Omental fat pad (tissue), 3 donors: ENCODE measurements at regions not wholly inside any gene's neighbourhood (a gene's known extent, or its start where the extent isn't known, plus 50 kb on each side); places are given as distances from the start of the nearest gene placed in this dataset.
"Not testable (repeated sequence)": the region's sequence is repeated elsewhere in the genome, so short reads cannot be mapped to it uniquely, and the experiment has no call there.

ENCODE experiments used
- ATAC-seq: fragments of 150-250 bp; one replicate; pipeline ENCODE4 v1.9.1; 2016; ENCODE audit warnings: mild to moderate bottlenecking, moderate library complexity; ENCODE audit not compliant: low FRiP score
- DNase-seq: peaks from one replicate; pipeline ENCODE4 v3.0.0-alpha.2; 2019; ENCODE audit warnings: low spot score
- TF ChIP-seq, protein P1 (sequence below), 3 donors: fragments of 450-650 bp; IDR thresholded peaks; one replicate each; pipeline ENCODE4 v1.5.1; 2016 to 2017; ENCODE audit warnings: antibody characterized with exemption in 3 of 3, mild to moderate bottlenecking in 3 of 3, moderate library complexity in 2 of 3

GRCh38 chr12:131327521-131328488 is 374.1 kb downstream of the ADGRD1 start:
- no peak for DNase-seq
- no peak for ATAC-seq
- TF ChIP-seq, protein P1, sequence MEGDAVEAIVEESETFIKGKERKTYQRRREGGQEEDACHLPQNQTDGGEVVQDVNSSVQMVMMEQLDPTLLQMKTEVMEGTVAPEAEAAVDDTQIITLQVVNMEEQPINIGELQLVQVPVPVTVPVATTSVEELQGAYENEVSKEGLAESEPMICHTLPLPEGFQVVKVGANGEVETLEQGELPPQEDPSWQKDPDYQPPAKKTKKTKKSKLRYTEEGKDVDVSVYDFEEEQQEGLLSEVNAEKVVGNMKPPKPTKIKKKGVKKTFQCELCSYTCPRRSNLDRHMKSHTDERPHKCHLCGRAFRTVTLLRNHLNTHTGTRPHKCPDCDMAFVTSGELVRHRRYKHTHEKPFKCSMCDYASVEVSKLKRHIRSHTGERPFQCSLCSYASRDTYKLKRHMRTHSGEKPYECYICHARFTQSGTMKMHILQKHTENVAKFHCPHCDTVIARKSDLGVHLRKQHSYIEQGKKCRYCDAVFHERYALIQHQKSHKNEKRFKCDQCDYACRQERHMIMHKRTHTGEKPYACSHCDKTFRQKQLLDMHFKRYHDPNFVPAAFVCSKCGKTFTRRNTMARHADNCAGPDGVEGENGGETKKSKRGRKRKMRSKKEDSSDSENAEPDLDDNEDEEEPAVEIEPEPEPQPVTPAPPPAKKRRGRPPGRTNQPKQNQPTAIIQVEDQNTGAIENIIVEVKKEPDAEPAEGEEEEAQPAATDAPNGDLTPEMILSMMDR (IDR thresholded peaks at IDR 0.05) = no peak

DNA sequence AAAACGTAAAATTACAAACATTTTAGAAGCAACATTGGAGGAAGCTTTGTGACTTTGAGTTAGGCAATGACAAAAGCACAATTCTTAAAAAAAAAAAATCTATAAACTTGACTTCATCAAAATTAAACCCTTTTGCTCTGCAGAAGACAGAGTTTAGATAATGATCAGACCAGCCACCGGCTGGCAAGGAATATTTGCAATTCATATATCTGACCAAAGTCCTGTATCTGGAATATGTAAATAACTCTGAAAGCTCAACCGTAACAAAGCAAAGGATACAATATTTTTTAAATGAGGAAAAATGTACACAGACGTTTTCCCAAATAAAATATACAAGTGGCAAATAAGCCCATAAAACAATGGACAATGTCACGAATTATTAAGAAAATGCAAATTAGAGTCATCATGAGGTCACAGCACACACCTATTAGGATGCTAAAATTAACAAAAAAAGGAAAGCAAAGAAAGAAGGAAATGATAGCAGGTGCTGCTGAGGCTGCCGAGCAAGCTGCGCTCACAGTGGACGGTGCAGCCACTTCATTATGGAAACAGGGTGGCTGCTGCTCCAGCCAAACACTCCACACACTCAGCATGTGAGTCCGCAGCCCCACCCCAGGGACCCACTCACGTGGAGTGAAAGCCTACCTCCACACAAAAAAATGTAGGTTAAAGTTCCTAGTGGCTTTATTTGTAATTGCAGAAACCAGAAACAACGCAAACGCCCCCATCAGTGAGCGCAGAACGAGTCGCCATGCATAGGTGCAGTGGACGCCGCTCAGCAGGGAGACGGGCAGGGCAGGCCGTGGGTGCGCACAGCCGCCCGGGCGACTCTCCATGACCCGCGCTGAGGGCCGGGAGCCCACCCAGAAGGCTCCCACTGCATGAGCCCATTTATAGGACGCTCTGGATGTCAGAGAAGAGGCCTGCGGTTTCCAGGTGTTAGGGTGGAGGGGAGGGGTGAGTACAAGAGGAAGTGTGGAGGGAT is 375.4 kb downstream of the ADGRD1 start:
- not testable (repeated sequence) for DNase-seq, ATAC-seq

DNA sequence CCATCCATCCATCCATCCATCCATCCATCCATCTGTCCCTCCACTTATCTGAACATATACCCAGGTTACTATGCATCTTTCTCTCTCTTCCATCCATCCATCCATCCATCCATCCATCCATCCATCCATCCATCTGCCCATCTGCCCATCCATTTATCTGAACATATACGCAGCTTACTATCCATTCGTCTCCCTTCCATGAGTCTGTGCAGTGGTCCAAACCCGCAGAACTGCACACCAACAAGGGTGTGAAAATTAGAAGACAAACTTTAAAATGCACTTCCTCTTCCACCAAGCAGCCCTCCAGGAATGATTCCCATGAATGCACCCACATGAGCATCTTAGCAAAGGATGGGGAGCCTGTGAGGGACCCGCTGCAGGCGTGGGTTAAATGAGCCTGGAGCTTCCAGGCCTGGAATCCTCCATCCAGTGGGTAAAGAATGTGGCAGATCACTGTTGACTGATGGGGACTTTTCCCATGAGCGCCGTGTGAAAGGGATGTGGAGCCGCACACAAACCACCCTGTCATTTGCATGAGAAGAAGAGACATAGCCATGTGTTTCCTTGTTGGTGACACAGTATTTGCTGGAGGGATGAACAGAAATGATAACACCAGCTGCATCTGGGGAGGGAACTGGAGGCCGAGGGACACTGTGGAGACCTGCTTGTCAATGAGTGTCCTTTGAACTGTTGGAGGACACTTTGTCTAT is 376.6 kb downstream of the ADGRD1 start:
- ATAC-seq (no peak), DNase-seq (no peak)
- TF ChIP-seq, protein P1 (IDR thresholded peaks at IDR 0.05) = no peak

DNA sequence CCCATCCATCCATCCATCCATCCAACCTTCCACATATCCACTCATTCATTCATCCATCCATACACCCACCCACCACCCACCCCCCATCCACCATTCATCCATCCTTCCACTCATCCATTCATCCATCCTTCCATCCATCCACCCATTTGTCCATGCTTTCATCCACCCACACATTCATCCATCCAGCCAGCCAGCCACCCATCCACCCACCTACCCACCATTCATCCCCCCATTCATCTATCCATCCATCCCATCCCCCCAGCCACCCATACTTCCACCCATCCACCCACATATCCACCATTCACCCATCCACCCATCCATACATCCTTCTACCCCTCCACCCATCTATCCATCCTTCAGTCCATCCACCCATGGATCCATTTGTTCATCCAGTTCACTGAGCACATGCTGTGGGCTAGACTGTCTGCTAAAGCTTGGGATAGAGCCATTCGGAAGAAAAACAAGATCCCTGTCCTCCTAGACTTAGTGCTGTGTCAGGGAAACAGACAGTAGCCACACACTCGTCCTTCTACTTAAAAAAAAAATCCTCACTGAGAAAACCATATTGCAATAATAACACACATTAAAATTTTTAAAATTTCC is 377.5 kb downstream of the ADGRD1 start:
- no peak for ATAC-seq
- DNase-seq = no peak
- TF ChIP-seq, protein P1 (IDR thresholded peaks at IDR 0.05) = no peak

DNA sequence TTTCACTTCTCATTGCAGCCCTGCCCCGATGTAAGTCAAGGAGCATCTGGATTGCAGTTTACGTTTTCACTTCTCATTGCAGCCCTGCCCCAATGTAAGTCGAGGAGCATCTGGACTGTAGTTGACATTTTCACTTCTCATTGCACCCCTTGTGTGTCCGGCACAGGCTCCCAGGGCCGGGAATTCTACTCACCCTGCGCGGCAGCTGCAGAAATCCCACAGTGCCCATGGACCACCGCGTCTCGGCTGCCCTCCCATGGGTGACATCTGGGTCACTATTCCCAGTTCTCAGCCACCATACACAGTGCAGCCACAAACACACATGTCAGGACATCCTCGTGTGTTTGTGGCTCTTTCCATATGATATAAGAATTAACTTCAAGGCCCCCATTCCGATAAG is 378.5 kb downstream of the ADGRD1 start:
- no peak for ATAC-seq
- TF ChIP-seq, protein P1 (IDR thresholded peaks at IDR 0.05) = no peak
- no peak for DNase-seq

DNA sequence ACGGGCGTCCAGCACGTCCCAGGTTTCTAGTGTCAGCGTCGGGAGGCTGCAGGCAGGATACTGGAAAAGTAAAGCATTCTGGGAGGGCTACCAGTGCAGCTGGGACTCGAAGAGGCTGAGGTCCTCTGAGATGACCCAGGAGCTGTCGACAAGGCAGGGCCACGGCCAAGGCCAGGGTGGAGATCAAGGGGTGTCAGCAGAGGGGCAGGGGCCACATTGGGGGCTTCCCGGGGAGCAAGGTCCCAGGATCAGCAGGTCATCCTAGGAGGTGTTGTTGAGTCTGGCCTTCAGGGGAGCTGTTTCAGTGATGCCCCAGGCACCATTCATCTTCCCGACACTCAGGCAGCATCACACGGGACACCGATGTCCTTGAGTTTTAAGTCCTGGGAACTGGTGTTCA is 377.8 kb upstream of the SFSWAP start:
- no peak for DNase-seq
- ATAC-seq = no peak
- TF ChIP-seq, protein P1 (IDR thresholded peaks at IDR 0.05) = no peak
